WERI-Rb-1 (cell line): ENCODE measurements at regions not wholly inside any gene's neighbourhood (a gene's known extent, or its start where the extent isn't known, plus 50 kb on each side); places are given as distances from the start of the nearest gene placed in this dataset.

Experiments
- DNase-seq: peaks from one replicate; pipeline ENCODE4 v3.0.0-alpha.2; 2020
- H3K27ac ChIP-seq: fragments of 250-450 bp; sonication (Bioruptor Pico); 2 replicates; pipeline ENCODE4 v1.5.1; 2020; ENCODE audit warnings: mild to moderate bottlenecking, moderate library complexity
- H3K27me3 ChIP-seq: fragments of 250-450 bp; sonication (Bioruptor Pico); 2 replicates; pipeline ENCODE4 v1.5.1; 2021; ENCODE audit warnings: mild to moderate bottlenecking, low read depth, moderate library complexity; ENCODE audit not compliant: insufficient read depth, severe bottlenecking
- H3K36me3 ChIP-seq: fragments of 250-450 bp; sonication (Bioruptor Pico); 2 replicates; pipeline ENCODE4 v1.5.1; 2020; ENCODE audit warnings: mild to moderate bottlenecking, moderate library complexity
- H3K4me3 ChIP-seq: 2 replicates; pipeline ENCODE4 v1.5.1; 2011; ENCODE audit warnings: low read depth, mild to moderate bottlenecking, control low read depth, low read length
- H3K9me3 ChIP-seq: fragments of 250-450 bp; sonication (Bioruptor Pico); 2 replicates; pipeline ENCODE4 v1.5.1; 2021; ENCODE audit warnings: mild to moderate bottlenecking, moderate library complexity; ENCODE audit not compliant: severe bottlenecking
- CTCF ChIP-seq: IDR thresholded peaks from 2 replicates; pipeline ENCODE4 v1.5.1; 2011; ENCODE audit warnings: low read depth, mild to moderate bottlenecking, control low read depth, inconsistent platforms, low read length

GRCh38 chr6:105881608-105882007, 204.5 kb upstream of the PRDM1 start:
- no peaks in the 10 kb centered on the region for H3K36me3 ChIP-seq
- DNase-seq, result no peak
- H3K4me3 ChIP-seq, result no peak overlapping the region
- no peak for TF ChIP-seq CTCF
- peaks cover 4% of the 10 kb centered on the region for H3K9me3 ChIP-seq
- no peaks in the 10 kb centered on the region for H3K27me3 ChIP-seq
- H3K27ac ChIP-seq, result no peak overlapping the region

GRCh38 chr6:105880030-105880492, 206.1 kb upstream of the PRDM1 start:
- TF ChIP-seq CTCF, result no peak
- DNase-seq, result no peak
- Histone ChIP-seq H3K9me3 (peaks cover 4% of the 10 kb centered on the region), H3K4me3 (no peak overlapping the region), H3K36me3 (no peaks in the 10 kb centered on the region), H3K27ac (no peak overlapping the region), H3K27me3 (no peaks in the 10 kb centered on the region)

GRCh38 chr6:105879146-105879545, 207.0 kb upstream of the PRDM1 start:
- Histone ChIP-seq H3K4me3 (no peak overlapping the region), H3K36me3 (no peaks in the 10 kb centered on the region), H3K9me3 (peaks cover 4% of the 10 kb centered on the region), H3K27ac (no peak overlapping the region), H3K27me3 (no peaks in the 10 kb centered on the region)
- TF ChIP-seq CTCF, result no peak
- DNase-seq, result no peak

GRCh38 chr6:105875974-105876640, 210.0 kb upstream of the PRDM1 start:
- peak overlapping the region; percentile 2; the same call in 1 of the 2 replicates for H3K27ac ChIP-seq

GRCh38 chr6:105874835-105875626, 211.1 kb upstream of the PRDM1 start:
- Histone ChIP-seq H3K9me3 (peaks cover 4% of the 10 kb centered on the region), H3K4me3 (no peak overlapping the region), H3K27ac (no peak overlapping the region), H3K36me3 (no peaks in the 10 kb centered on the region), H3K27me3 (no peaks in the 10 kb centered on the region)
- no peak for TF ChIP-seq CTCF
- DNase-seq, result no peak

More at GRCh38 chr6:105875974-105876640, 210.0 kb upstream of the PRDM1 start:
- Histone ChIP-seq H3K4me3 (no peak overlapping the region), H3K36me3 (no peaks in the 10 kb centered on the region), H3K9me3 (peaks cover 4% of the 10 kb centered on the region), H3K27me3 (no peaks in the 10 kb centered on the region)
- no peak for TF ChIP-seq CTCF
- DNase-seq, result peak; percentile 65
